Keratinocyte (primary cell): ENCODE measurements at regions not wholly inside any gene's neighbourhood (a gene's known extent, or its start where the extent isn't known, plus 50 kb on each side); places are given as distances from the start of the nearest gene placed in this dataset.

ENCODE experiments used
- CTCF ChIP-seq, 3 experiments: IDR thresholded peaks in 1 of 3; conservative IDR thresholded peaks in 1 of 3; optimal IDR thresholded peaks in 1 of 3; 2 replicates in 2 of 3; 3 replicates in 1 of 3; pipeline versions ENCODE3 to v1.5.1; 2011; ENCODE audit warnings: low read length in 3 of 3, mild to moderate bottlenecking in 3 of 3, moderate library complexity in 2 of 3, control low read depth in 1 of 3, inconsistent platforms in 1 of 3; ENCODE audit not compliant: insufficient read depth in 2 of 3; ENCODE audit errors: extremely low read depth in 1 of 3
- EZH2 ChIP-seq: IDR thresholded peaks from one replicate; pipeline ENCODE4 v1.6.1; 2012; ENCODE audit warnings: inconsistent platforms, mild to moderate bottlenecking, low read length, moderate library complexity

- TF ChIP-seq EZH2 (no peak), CTCF (optimal IDR thresholded peaks at IDR 0.05 in 1 of 3, IDR thresholded peaks at IDR 0.05 in 1 of 3, conservative IDR thresholded peaks at IDR 0.05 in 1 of 3; ENCODE audit: extremely low read depth in 1 of 3, insufficient read depth in 2 of 3, low read length in 3 of 3) (no peak)
Measured at GRCh38 chr2:37820471-37820986, 104.6 kb upstream of the RMDN2 start.
